Adrenal gland (tissue), 9 donors: ENCODE measurements at regions not wholly inside any gene's neighbourhood (a gene's known extent, or its start where the extent isn't known, plus 50 kb on each side); places are given as distances from the start of the nearest gene placed in this dataset.
A peak's percentile ranks its signal among the peaks of the same experiment; 100 is the strongest.

Experiments used
- DNase-seq, 7 donors: peaks; one replicate each; pipeline ENCODE4 v3.0.0-alpha.2; 2019 to 2020
- H3K27ac ChIP-seq, 5 donors: fragments of 200-600 bp; sonication (generic) in 4 of 5; 1 replicate in 3 of 5; 2 replicates in 2 of 5; pipeline versions ENCODE4 v1.5.1 to v1.8.0; 2016 to 2020; ENCODE audit warnings: mild to moderate bottlenecking in 1 of 5
- H3K27me3 ChIP-seq: fragments of 200-600 bp; 2 replicates; pipeline ENCODE4 v1.8.0; 2021
- H3K36me3 ChIP-seq, 2 donors: fragments of 200-600 bp; replicated peaks in 1 of 2; 1 replicate in 1 of 2; 2 replicates in 1 of 2; pipeline versions ENCODE4 v1.5.1 to v1.8.0; 2018 to 2022
- H3K4me1 ChIP-seq, 2 donors: fragments of 200-600 bp; replicated peaks in 1 of 2; 1 replicate in 1 of 2; 2 replicates in 1 of 2; pipeline versions ENCODE4 v1.5.1 to v1.8.0; 2018 to 2021
- H3K4me3 ChIP-seq, 4 donors: fragments of 200-600 bp; sonication (generic) in 3 of 4; one replicate each; pipeline ENCODE4 v1.5.1; 2016 to 2018
- H3K9me3 ChIP-seq, 3 donors: fragments of 200-600 bp; sonication (generic) in 1 of 3; replicated peaks in 1 of 3; 1 replicate in 2 of 3; 2 replicates in 1 of 3; pipeline versions ENCODE4 v1.5.1 to v1.8.0; 2016 to 2021
- CTCF ChIP-seq, 6 experiments: fragments of 450-650 bp in 4 of 6; fragments of 200-600 bp in 2 of 6; sonication (generic) in 1 of 6; IDR thresholded peaks; 1 replicate in 5 of 6; 2 replicates in 1 of 6; pipeline versions ENCODE4 v1.5.1 to v1.8.0; 2016 to 2021; ENCODE audit warnings: antibody characterized with exemption in 6 of 6, mild to moderate bottlenecking in 2 of 6, moderate library complexity in 1 of 6
- POLR2A ChIP-seq, 2 donors: fragments of 450-650 bp; IDR thresholded peaks; one replicate each; pipeline ENCODE4 v1.6.1; 2017; ENCODE audit warnings: antibody characterized with exemption in 2 of 2, mild to moderate bottlenecking in 2 of 2, moderate library complexity in 1 of 2
- WGBS, 4 donors: extraction: QIAGEN DNeasy Blood & Tissue Kit in 2 of 4; methylation state at CpG; one replicate each; pipeline versions ENCODE4 v1.1.5 to v1.1.7; 2013 to 2017; 5-methylcytosine and 5-hydroxymethylcytosine counted together
- intact Hi-C, 2 donors: fragments of 100-400 bp; cut with DNase I; formaldehyde crosslinking; loops; one replicate each; pipeline versions ENCODE4 v1.14.1 to v1.15.0; 2022 to 2023
- donor health status: healthy with polysubstance abuse.
- donor health status: Bipolar disorder and iron deficiency.
- donor health status: DM: yes; HTN: yes; CAD: no.
- donor health status: DM: no; HTN: no; CAD: no.
- donor health status: DM: no; HTN: no; CAD: no.

- Histone ChIP-seq H3K27me3 (no peaks in the 10 kb centered on the region), H3K4me1 (peaks cover 6 to 18% of the 10 kb centered on the region in 2 donors), H3K9me3 (no peaks in the 10 kb centered on the region), H3K4me3 (no peak overlapping the region), H3K36me3 (no peaks in the 10 kb centered on the region), H3K27ac (no peak overlapping the region)
- intact Hi-C loops: no loop called here
- DNase-seq: no peak
- no peak for TF ChIP-seq POLR2A (IDR thresholded peaks at IDR 0.05)
- no peak for TF ChIP-seq CTCF (IDR thresholded peaks at IDR 0.05)
- WGBS, 4 donors: 79 to 85% (median 84%) methylated on average over 6 of the region's 6 CpGs
Observed at GRCh38 chr2:114156366-114157056, 266.6 kb downstream of the ACTR3 start.

- no peak overlapping the region for H3K27ac ChIP-seq
- H3K4me3 ChIP-seq: no peak overlapping the region
- H3K27me3 ChIP-seq: no peaks in the 10 kb centered on the region
- intact Hi-C loops: no loop called here
- H3K9me3 ChIP-seq: no peaks in the 10 kb centered on the region
- peaks cover 6 to 18% of the 10 kb centered on the region in 2 donors for H3K4me1 ChIP-seq
- WGBS, 4 donors: 94 to 97% (median 95%) methylated on average over 3 of the region's 3 CpGs
- DNase-seq: no peak
- H3K36me3 ChIP-seq: no peaks in the 10 kb centered on the region
- TF ChIP-seq POLR2A (IDR thresholded peaks at IDR 0.05): no peak
- TF ChIP-seq CTCF (IDR thresholded peaks at IDR 0.05): no peak
Observed at GRCh38 chr2:114157057-114157385, 267.1 kb downstream of the ACTR3 start.

- Histone ChIP-seq H3K27me3 (no peaks in the 10 kb centered on the region), H3K27ac (peak overlapping the region in 3 of 5 donors; percentile 36 to 44 (median 38)), H3K4me3 (no peak overlapping the region), H3K36me3 (no peaks in the 10 kb centered on the region), H3K9me3 (no peaks in the 10 kb centered on the region), H3K4me1 (peaks cover 6 to 18% of the 10 kb centered on the region in 2 donors)
- TF ChIP-seq CTCF (IDR thresholded peaks at IDR 0.05) (no peak), POLR2A (IDR thresholded peaks at IDR 0.05) (no peak)
- intact Hi-C loops: no loop called here
- WGBS, 4 donors: 22 to 53% (median 30%) methylated on average over 2 of the region's 2 CpGs
- DNase-seq: peak; percentile 39 to 81 (median 80)
Observed at GRCh38 chr2:114160263-114160981, 270.5 kb downstream of the ACTR3 start.

- H3K27me3 ChIP-seq: no peaks in the 10 kb centered on the region
- no peak for TF ChIP-seq POLR2A (IDR thresholded peaks at IDR 0.05)
- no peak for TF ChIP-seq CTCF (IDR thresholded peaks at IDR 0.05)
- no peak for DNase-seq
- intact Hi-C loops: no loop called here
- 86 to 90% (median 90%) methylated on average over 4 of the region's 4 CpGs for WGBS, 4 donors
- no peak overlapping the region for H3K27ac ChIP-seq
- H3K36me3 ChIP-seq: no peaks in the 10 kb centered on the region
- no peaks in the 10 kb centered on the region for H3K9me3 ChIP-seq
- H3K4me3 ChIP-seq: no peak overlapping the region
- H3K4me1 ChIP-seq: peaks cover 6 to 18% of the 10 kb centered on the region in 2 donors
Observed at GRCh38 chr2:114161371-114161770, 271.5 kb downstream of the ACTR3 start.
